Aorta (tissue), 5 donors: ENCODE measurements at regions not wholly inside any gene's neighbourhood (a gene's known extent, or its start where the extent isn't known, plus 50 kb on each side); places are given as distances from the start of the nearest gene placed in this dataset.

Source experiments
- ATAC-seq: fragments of 200-7000 bp; cut with Tn5 transposase; one replicate; pipeline ENCODE4 v1.9.1; 2022; ENCODE audit warnings: moderate library complexity; ENCODE audit not compliant: low FRiP score
- DNase-seq, 2 donors: peaks; one replicate each; pipeline ENCODE4 v3.0.0-alpha.2; 2020
- H3K27ac ChIP-seq, 2 donors: one replicate each; pipeline ENCODE4 v1.5.1; 2013; ENCODE audit warnings: low read length in 2 of 2, mild to moderate bottlenecking in 2 of 2, moderate library complexity in 2 of 2, control low read depth in 1 of 2, inconsistent platforms in 1 of 2, low read depth in 1 of 2
- H3K27me3 ChIP-seq, 2 donors: one replicate each; pipeline ENCODE4 v1.6.1; 2013; ENCODE audit warnings: control low read depth in 1 of 2, low read length in 1 of 2, mild to moderate bottlenecking in 1 of 2, moderate library complexity in 1 of 2; ENCODE audit not compliant: insufficient read depth in 2 of 2, control insufficient read depth in 1 of 2
- H3K36me3 ChIP-seq, 2 donors: one replicate each; pipeline ENCODE4 v1.6.1; 2013; ENCODE audit warnings: control low read depth in 1 of 2, low read length in 1 of 2, mild to moderate bottlenecking in 1 of 2; ENCODE audit not compliant: insufficient read depth in 2 of 2, control insufficient read depth in 1 of 2
- H3K4me1 ChIP-seq, 2 donors: one replicate each; pipeline ENCODE4 v1.6.1; 2013; ENCODE audit warnings: low read length in 2 of 2, control low read depth in 1 of 2, mild to moderate bottlenecking in 1 of 2, moderate library complexity in 1 of 2; ENCODE audit not compliant: insufficient read depth in 2 of 2, control insufficient read depth in 1 of 2
- H3K4me3 ChIP-seq, 2 donors: one replicate each; pipeline ENCODE4 v1.5.1; 2013; ENCODE audit warnings: low read length in 2 of 2, control low read depth in 1 of 2, mild to moderate bottlenecking in 1 of 2
- H3K9me3 ChIP-seq: one replicate; pipeline ENCODE4 v1.6.1; 2013; ENCODE audit warnings: mild to moderate bottlenecking, low read length; ENCODE audit not compliant: control insufficient read depth
- WGBS, 2 donors: extraction: QIAGEN DNeasy Blood & Tissue Kit; methylation state at CpG; one replicate each; pipeline ENCODE4 v1.1.7; 2013; 5-methylcytosine and 5-hydroxymethylcytosine counted together
- intact Hi-C, 2 donors: fragments of 100-400 bp; cut with DNase I; formaldehyde crosslinking; loops; one replicate each; pipeline versions ENCODE4 v1.14.2 to v1.15.0; 2022
- donor health status: healthy with polysubstance abuse.
- donor health status: Bipolar disorder and iron deficiency.
- donor health status: DM: no; HTN: no; CAD: no.
- donor health status: DM: no; HTN: no; CAD: no.
- donor health status: DM: yes; HTN: yes; CAD: no.

- ATAC-seq = no peak
- no peak for DNase-seq
- Histone ChIP-seq H3K36me3 (no peaks in the 10 kb centered on the region), H3K9me3 (peaks cover 1% of the 10 kb centered on the region), H3K27me3 (no peaks in the 10 kb centered on the region), H3K4me1 (no peaks in the 10 kb centered on the region), H3K27ac (no peak overlapping the region), H3K4me3 (no peak overlapping the region)
- intact Hi-C loops = no loop called here
- 70 to 75% methylated on average over 7 of the region's 7 CpGs for WGBS, 2 donors
Observed at GRCh38 chr2:107091163-107091864, 205.3 kb upstream of the ST6GAL2 start.

DNA sequence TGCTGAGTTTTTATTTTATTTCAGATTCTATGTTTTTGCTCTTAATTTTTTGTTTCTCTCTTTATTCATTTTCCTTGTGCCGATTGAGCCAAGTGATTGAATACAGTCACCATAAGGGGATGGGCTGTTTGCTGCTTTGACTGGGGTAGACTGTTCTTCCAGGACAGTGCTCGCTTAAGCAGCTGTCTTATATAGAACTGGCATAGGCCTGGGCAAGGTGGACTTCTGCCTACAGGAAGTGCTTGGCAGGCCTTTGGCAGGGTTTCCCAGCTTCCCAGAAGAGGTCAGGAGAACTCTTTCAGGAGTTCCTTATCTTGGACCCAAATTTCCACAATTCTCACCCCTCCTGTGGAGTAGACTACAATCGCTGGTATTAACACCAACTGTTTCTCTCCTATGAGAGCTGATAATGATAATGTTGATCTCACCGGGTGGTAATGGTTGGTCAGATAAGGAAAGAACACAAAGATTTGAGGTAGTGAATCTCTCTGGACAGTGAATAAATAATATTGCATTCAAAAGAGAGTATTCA lies 207.5 kb upstream of the ST6GAL2 start:
- no peak overlapping the region for H3K27ac ChIP-seq
- H3K36me3 ChIP-seq = no peaks in the 10 kb centered on the region
- ATAC-seq (no peak), DNase-seq (no peak)
- H3K4me3 ChIP-seq = no peak overlapping the region
- 54 to 57% methylated on average over 4 of the region's 4 CpGs for WGBS, 2 donors
- H3K27me3 ChIP-seq = no peaks in the 10 kb centered on the region
- intact Hi-C loops = no loop called here
- H3K4me1 ChIP-seq = no peaks in the 10 kb centered on the region
- peaks cover 1% of the 10 kb centered on the region for H3K9me3 ChIP-seq

GRCh38 chr2:107094450-107094986 lies 208.6 kb upstream of the ST6GAL2 start:
- Histone ChIP-seq H3K4me1 (no peaks in the 10 kb centered on the region), H3K27me3 (no peaks in the 10 kb centered on the region), H3K4me3 (no peak overlapping the region), H3K27ac (no peak overlapping the region), H3K36me3 (no peaks in the 10 kb centered on the region), H3K9me3 (peaks cover 1% of the 10 kb centered on the region)
- ATAC-seq (no peak), DNase-seq (no peak)
- 68 to 69% methylated on average over 4 of the region's 4 CpGs for WGBS, 2 donors
- intact Hi-C loops = no loop called here

DNA sequence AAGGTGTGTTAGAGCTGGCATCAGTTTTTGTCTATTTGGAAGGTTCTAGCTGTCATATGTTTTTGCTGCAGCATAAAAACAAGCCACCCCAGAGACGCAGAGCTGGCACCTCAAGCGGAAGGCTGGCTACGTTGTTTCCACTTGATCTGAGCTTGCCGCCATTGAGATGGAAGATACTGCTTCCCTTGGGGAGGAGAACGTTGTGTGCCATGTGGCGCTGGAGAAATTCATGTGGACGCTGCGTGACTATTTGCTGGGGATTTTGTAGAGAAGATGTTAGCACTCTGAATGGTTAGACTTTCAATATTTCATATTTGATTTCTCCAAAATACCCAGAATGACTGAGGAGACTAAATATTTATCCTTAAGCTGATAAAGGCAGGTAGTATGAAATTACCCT lies 216.2 kb upstream of the ST6GAL2 start:
- Histone ChIP-seq H3K9me3 (no peaks in the 10 kb centered on the region), H3K4me1 (no peaks in the 10 kb centered on the region), H3K27ac (no peak overlapping the region), H3K4me3 (no peak overlapping the region), H3K36me3 (no peaks in the 10 kb centered on the region), H3K27me3 (no peaks in the 10 kb centered on the region)
- DNase-seq (no peak), ATAC-seq (no peak)
- WGBS, 2 donors = 94 to 95% methylated on average over 8 of the region's 8 CpGs
- intact Hi-C loops = no loop called here

- Histone ChIP-seq H3K9me3 (peaks cover 2% of the 10 kb centered on the region), H3K36me3 (no peaks in the 10 kb centered on the region), H3K27me3 (no peaks in the 10 kb centered on the region), H3K4me1 (no peaks in the 10 kb centered on the region), H3K4me3 (no peak overlapping the region), H3K27ac (no peak overlapping the region)
- WGBS, 2 donors = 81 to 88% methylated on average over 2 of the region's 2 CpGs
- intact Hi-C loops = no loop called here
- ATAC-seq = no peak
- no peak for DNase-seq
Observed at GRCh38 chr2:107107351-107107750, 221.4 kb upstream of the ST6GAL2 start.

- intact Hi-C loops = no loop called here
- 75 to 87% methylated on average over 2 of the region's 2 CpGs for WGBS, 2 donors
- ATAC-seq = no peak
Observed at GRCh38 chr2:107108556-107108955, 222.6 kb upstream of the ST6GAL2 start.

DNA sequence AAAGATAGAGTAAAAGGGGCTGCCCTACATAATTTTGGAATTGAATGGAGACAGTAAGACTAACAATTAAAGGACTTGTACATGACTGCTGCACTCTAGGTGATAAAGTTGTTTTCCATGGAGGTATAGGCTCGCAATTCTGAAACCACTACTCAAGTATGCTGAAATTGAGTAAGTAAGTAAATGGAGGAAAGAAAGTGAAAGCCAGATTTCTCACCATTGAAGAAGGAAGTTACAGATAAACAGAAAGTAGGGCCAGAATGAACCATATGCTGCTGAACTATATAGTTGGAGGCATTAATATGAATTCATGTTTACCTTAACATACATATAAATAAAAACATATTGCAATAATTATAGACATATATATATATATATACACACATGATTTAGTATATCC lies 225.7 kb upstream of the ST6GAL2 start:
- Histone ChIP-seq H3K4me1 (no peaks in the 10 kb centered on the region), H3K4me3 (no peak overlapping the region), H3K36me3 (no peaks in the 10 kb centered on the region), H3K9me3 (peaks cover 2% of the 10 kb centered on the region), H3K27ac (no peak overlapping the region), H3K27me3 (no peaks in the 10 kb centered on the region)
- DNase-seq = no peak
- 97 to 98% methylated on average over 1 of the region's 1 CpG for WGBS, 2 donors
- intact Hi-C loops = no loop called here
- no peak for ATAC-seq

More at GRCh38 chr2:107108556-107108955, 222.6 kb upstream of the ST6GAL2 start:
- no peaks in the 10 kb centered on the region for H3K4me1 ChIP-seq
- no peak overlapping the region for H3K4me3 ChIP-seq
- H3K36me3 ChIP-seq = no peaks in the 10 kb centered on the region
- DNase-seq = no peak
- H3K9me3 ChIP-seq = peaks cover 2% of the 10 kb centered on the region
- no peak overlapping the region for H3K27ac ChIP-seq
- no peaks in the 10 kb centered on the region for H3K27me3 ChIP-seq

DNA sequence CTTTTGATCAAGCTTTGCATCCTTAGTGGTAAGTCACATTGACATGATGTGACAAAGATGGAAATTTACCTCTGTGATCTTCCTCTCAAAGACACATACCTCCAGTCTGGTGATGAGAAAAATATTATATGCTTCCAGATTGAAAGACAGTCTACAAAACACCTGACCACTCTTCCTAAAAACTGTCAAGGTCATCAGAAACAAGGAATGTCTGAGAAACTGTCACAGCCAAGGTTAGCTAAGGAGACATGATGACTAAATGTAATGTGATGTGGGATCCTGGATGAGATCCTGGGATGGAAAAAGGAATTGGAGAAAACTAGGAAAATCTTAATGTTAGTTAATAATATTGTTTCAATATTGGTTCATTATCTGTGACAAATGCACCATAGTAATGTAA lies 226.6 kb upstream of the ST6GAL2 start:
- ATAC-seq = no peak

GRCh38 chr2:107128381-107128780 lies 242.4 kb upstream of the ST6GAL2 start:
- H3K36me3 ChIP-seq = no peaks in the 10 kb centered on the region
- no peaks in the 10 kb centered on the region for H3K4me1 ChIP-seq
- no peak overlapping the region for H3K27ac ChIP-seq
- no peaks in the 10 kb centered on the region for H3K27me3 ChIP-seq
- intact Hi-C loops = no loop called here
- no peak overlapping the region for H3K4me3 ChIP-seq
- DNase-seq (no peak), ATAC-seq (no peak)
- 60 to 63% methylated on average over 2 of the region's 2 CpGs for WGBS, 2 donors
- no peaks in the 10 kb centered on the region for H3K9me3 ChIP-seq

More for the DNA sequence above, 226.6 kb upstream of the ST6GAL2 start:
- Histone ChIP-seq H3K9me3 (peaks cover 2% of the 10 kb centered on the region), H3K4me1 (no peaks in the 10 kb centered on the region), H3K27me3 (no peaks in the 10 kb centered on the region), H3K36me3 (no peaks in the 10 kb centered on the region), H3K27ac (no peak overlapping the region), H3K4me3 (no peak overlapping the region)
- DNase-seq = no peak
- intact Hi-C loops = no loop called here
